ENCODE measurements at regions not wholly inside any gene's neighbourhood (a gene's known extent, or its start where the extent isn't known, plus 50 kb on each side); places are given as distances from the start of the nearest gene placed in this dataset.

DNA sequence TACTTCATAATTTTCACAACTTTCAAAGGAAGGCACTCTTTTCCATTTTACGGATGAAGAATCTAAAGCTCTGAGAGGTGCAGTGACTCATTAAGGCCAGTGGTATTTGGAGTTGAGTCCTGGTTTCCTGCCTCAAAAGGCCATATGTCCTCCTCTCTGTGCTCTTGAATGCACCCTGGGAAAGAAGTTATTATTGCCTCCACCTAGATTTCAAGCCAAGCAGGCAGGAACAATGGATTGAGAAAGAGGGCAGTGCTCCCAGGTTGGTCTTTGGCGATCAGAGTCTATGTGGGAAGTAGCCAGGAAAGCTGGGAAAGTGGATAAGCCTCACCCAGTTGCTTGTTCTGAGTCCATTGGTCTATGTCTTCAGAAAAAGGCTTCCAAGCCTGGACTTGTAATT, 165.0 kb downstream of the MAFB start:
- no peak for TF ChIP-seq IRF2 (CRISPR knock-in tag; IDR thresholded peaks at IDR 0.05; ENCODE audit: borderline replicate concordance, low read depth)
- TF ChIP-seq JUN (CRISPR knock-in tag; IDR thresholded peaks at IDR 0.05), result no peak
- no peak for TF ChIP-seq ZBTB21 (CRISPR knock-in tag; IDR thresholded peaks at IDR 0.05; ENCODE audit: borderline replicate concordance)
- no peak for TF ChIP-seq ATF1 (CRISPR knock-in tag; IDR thresholded peaks at IDR 0.05)

Data from WTC11 (cell line).